HG03558 (cell line): ENCODE measurements at regions not wholly inside any gene's neighbourhood (a gene's known extent, or its start where the extent isn't known, plus 50 kb on each side); places are given as distances from the start of the nearest gene placed in this dataset.

ENCODE experiments used
- ATAC-seq: cut with Tn5 transposase; IDR thresholded peaks from one replicate; pipeline ENCODE4 v1.9.1; 2021; ENCODE audit warnings: moderate number of reproducible peaks; ENCODE audit not compliant: unreplicated experiment; ENCODE audit errors: extremely low read depth

GRCh38 chr21:41653954-41654491 lies 112.8 kb downstream of the RIPK4 start:
- no peak for ATAC-seq

GRCh38 chr21:41653243-41653953 lies 113.5 kb downstream of the RIPK4 start:
- no peak for ATAC-seq

GRCh38 chr21:41651830-41652229 lies 115.0 kb downstream of the RIPK4 start:
- ATAC-seq, result no peak

GRCh38 chr21:41651406-41651805 lies 115.4 kb downstream of the RIPK4 start:
- no peak for ATAC-seq

GRCh38 chr21:41650526-41651145 lies 116.2 kb downstream of the RIPK4 start:
- no peak for ATAC-seq

GRCh38 chr21:41648591-41649031 lies 118.2 kb downstream of the RIPK4 start:
- ATAC-seq, result no peak

GRCh38 chr21:41647806-41648561 lies 118.9 kb downstream of the RIPK4 start:
- ATAC-seq, result no peak

GRCh38 chr21:41643246-41643966 lies 123.4 kb downstream of the RIPK4 start:
- ATAC-seq, result no peak

GRCh38 chr21:41641821-41642701 lies 124.8 kb downstream of the RIPK4 start:
- ATAC-seq, result no peak

- ATAC-seq, result no peak
These were observed 125.4 kb downstream of the RIPK4 start for GRCh38 chr21:41641510-41641815.

GRCh38 chr21:41640748-41641509 lies 125.9 kb downstream of the RIPK4 start:
- no peak for ATAC-seq

GRCh38 chr21:41639766-41640165 lies 127.1 kb downstream of the RIPK4 start:
- ATAC-seq, result no peak

GRCh38 chr21:41639336-41639735 lies 127.5 kb downstream of the RIPK4 start:
- ATAC-seq, result no peak

GRCh38 chr21:41638201-41638790 lies 128.6 kb downstream of the RIPK4 start:
- no peak for ATAC-seq

- ATAC-seq, result no peak
These were observed 129.0 kb upstream of the TMPRSS2 start for GRCh38 chr21:41636636-41637630.

- ATAC-seq, result no peak
These were observed 127.9 kb upstream of the TMPRSS2 start for GRCh38 chr21:41635874-41636273.

GRCh38 chr21:41634858-41635257 lies 126.9 kb upstream of the TMPRSS2 start:
- ATAC-seq, result no peak
